ENCODE measurements at regions not wholly inside any gene's neighbourhood (a gene's known extent, or its start where the extent isn't known, plus 50 kb on each side); places are given as distances from the start of the nearest gene placed in this dataset.
"Not testable (repeated sequence)": the region's sequence is repeated elsewhere in the genome, so short reads cannot be mapped to it uniquely, and the experiment has no call there.

GRCh38 chr5:5881294-5881693 is 458.8 kb downstream of the ICE1 start:
- no peaks in the 10 kb centered on the region for H3K4me1 Mint-ChIP-seq
- H3K4me3 Mint-ChIP-seq: no peak overlapping the region
- no peak for DNase-seq (ENCODE audit: low read depth, low spot score)
- peaks cover 22% of the 10 kb centered on the region for H3K27me3 Mint-ChIP-seq (ENCODE audit: low read depth)
- no peaks in the 10 kb centered on the region for H3K36me3 Mint-ChIP-seq (ENCODE audit: low read depth)
- H3K27ac Mint-ChIP-seq (ENCODE audit: unreplicated experiment): no peak overlapping the region
- no peak for TF ChIP-seq CTCF (conservative IDR thresholded peaks at IDR 0.05)
- no peaks in the 10 kb centered on the region for H3K9me3 Mint-ChIP-seq

GRCh38 chr5:5880077-5880763 is 457.7 kb downstream of the ICE1 start:
- no peak overlapping the region for H3K4me3 Mint-ChIP-seq
- no peaks in the 10 kb centered on the region for H3K4me1 Mint-ChIP-seq
- DNase-seq (ENCODE audit: low read depth, low spot score): no peak
- H3K9me3 Mint-ChIP-seq: no peaks in the 10 kb centered on the region
- no peaks in the 10 kb centered on the region for H3K36me3 Mint-ChIP-seq (ENCODE audit: low read depth)
- H3K27me3 Mint-ChIP-seq (ENCODE audit: low read depth): peaks cover 24% of the 10 kb centered on the region
- no peak overlapping the region for H3K27ac Mint-ChIP-seq (ENCODE audit: unreplicated experiment)
- TF ChIP-seq CTCF (conservative IDR thresholded peaks at IDR 0.05): no peak

- no peaks in the 10 kb centered on the region for H3K9me3 Mint-ChIP-seq
- no peak overlapping the region for H3K4me3 Mint-ChIP-seq
- H3K27me3 Mint-ChIP-seq (ENCODE audit: low read depth): peaks cover 20% of the 10 kb centered on the region
- no peak overlapping the region for H3K27ac Mint-ChIP-seq (ENCODE audit: unreplicated experiment)
- no peak for DNase-seq (ENCODE audit: low read depth, low spot score)
- no peak for TF ChIP-seq CTCF (conservative IDR thresholded peaks at IDR 0.05)
- no peaks in the 10 kb centered on the region for H3K36me3 Mint-ChIP-seq (ENCODE audit: low read depth)
- no peaks in the 10 kb centered on the region for H3K4me1 Mint-ChIP-seq
Measured at GRCh38 chr5:5857396-5857795, 434.9 kb downstream of the ICE1 start.

GRCh38 chr5:5854087-5854486 is 431.6 kb downstream of the ICE1 start:
- peaks cover 5% of the 10 kb centered on the region for H3K27me3 Mint-ChIP-seq (ENCODE audit: low read depth)
- DNase-seq (ENCODE audit: low read depth, low spot score): no peak
- no peak for TF ChIP-seq CTCF (conservative IDR thresholded peaks at IDR 0.05)
- peaks cover 3% of the 10 kb centered on the region for H3K9me3 Mint-ChIP-seq
- no peaks in the 10 kb centered on the region for H3K36me3 Mint-ChIP-seq (ENCODE audit: low read depth)
- H3K4me1 Mint-ChIP-seq: no peaks in the 10 kb centered on the region
- H3K4me3 Mint-ChIP-seq: no peak overlapping the region
- H3K27ac Mint-ChIP-seq (ENCODE audit: unreplicated experiment): no peak overlapping the region

GRCh38 chr5:5838493-5838892 is 416.0 kb downstream of the ICE1 start:
- TF ChIP-seq CTCF (conservative IDR thresholded peaks at IDR 0.05): no peak
- Mint-ChIP-seq H3K27me3 (ENCODE audit: low read depth) (peaks cover 2% of the 10 kb centered on the region), H3K4me1 (peaks cover 4% of the 10 kb centered on the region), H3K4me3 (no peak overlapping the region), H3K36me3 (ENCODE audit: low read depth) (no peaks in the 10 kb centered on the region), H3K27ac (ENCODE audit: unreplicated experiment) (no peak overlapping the region), H3K9me3 (no peaks in the 10 kb centered on the region)
- DNase-seq (ENCODE audit: low read depth, low spot score): no peak

GRCh38 chr5:5831622-5832021 is 409.1 kb downstream of the ICE1 start:
- not testable (repeated sequence) for DNase-seq (ENCODE audit: low read depth, low spot score); H3K4me1 Mint-ChIP-seq; H3K27ac Mint-ChIP-seq (ENCODE audit: unreplicated experiment); H3K9me3 Mint-ChIP-seq; H3K27me3 Mint-ChIP-seq (ENCODE audit: low read depth); H3K36me3 Mint-ChIP-seq (ENCODE audit: low read depth); H3K4me3 Mint-ChIP-seq
